Smooth muscle cell (in vitro differentiated cells): ENCODE measurements at regions not wholly inside any gene's neighbourhood (a gene's known extent, or its start where the extent isn't known, plus 50 kb on each side); places are given as distances from the start of the nearest gene placed in this dataset.

Experiments
- DNase-seq: peaks from one replicate; lab custom pipeline; 2025; ENCODE audit not compliant: unreplicated experiment; lab: John Stamatoyannopoulos, UW
- H2AFZ ChIP-seq: fragments of 200-600 bp; sonication (generic); 2 replicates; pipeline ENCODE4 v1.6.0; 2016; ENCODE audit warnings: antibody characterized with exemption, low read depth, mild to moderate bottlenecking
- H3F3A ChIP-seq: fragments of 200-600 bp; sonication (generic); 2 replicates; pipeline ENCODE4 v1.6.0; 2017; ENCODE audit warnings: antibody characterized with exemption, low read depth
- H3K27ac ChIP-seq: fragments of 200-600 bp; sonication (generic); 2 replicates; pipeline ENCODE4 v1.5.1; 2016; ENCODE audit warnings: low read depth, mild to moderate bottlenecking
- H3K27me3 ChIP-seq: fragments of 200-600 bp; sonication (generic); 2 replicates; pipeline ENCODE4 v1.6.1; 2016; ENCODE audit warnings: low read depth, mild to moderate bottlenecking
- H3K36me3 ChIP-seq: fragments of 200-600 bp; sonication (generic); 2 replicates; pipeline ENCODE4 v1.5.1; 2016; ENCODE audit warnings: low read depth
- H3K4me1 ChIP-seq: fragments of 200-600 bp; sonication (generic); 2 replicates; pipeline ENCODE4 v1.5.1; 2016; ENCODE audit warnings: low read depth
- H3K4me2 ChIP-seq: fragments of 200-600 bp; sonication (generic); 2 replicates; pipeline ENCODE4 v1.6.0; 2016; ENCODE audit warnings: mild to moderate bottlenecking
- H3K4me3 ChIP-seq: fragments of 200-600 bp; sonication (generic); 2 replicates; pipeline ENCODE4 v1.5.1; 2016; ENCODE audit warnings: mild to moderate bottlenecking
- H3K79me2 ChIP-seq: fragments of 200-600 bp; sonication (generic); 2 replicates; pipeline ENCODE4 v1.6.0; 2016; ENCODE audit warnings: low read depth, mild to moderate bottlenecking
- H3K9ac ChIP-seq: fragments of 200-600 bp; sonication (generic); 2 replicates; pipeline ENCODE4 v1.6.0; 2016; ENCODE audit warnings: low read depth
- H3K9me3 ChIP-seq: fragments of 200-600 bp; sonication (generic); replicated peaks from 2 replicates; pipeline ENCODE4 v1.5.1; 2016; ENCODE audit warnings: low read depth
- H4K20me1 ChIP-seq: fragments of 200-600 bp; sonication (generic); 2 replicates; pipeline ENCODE4 v1.6.0; 2016; ENCODE audit warnings: low read depth
- WGBS: methylation state at CpG from one replicate; pipeline ENCODE4 v1.1.7; 2016; ENCODE audit warnings: low lambda C conversion rate; 5-methylcytosine and 5-hydroxymethylcytosine counted together
- TF ChIP-seq, protein P1 (sequence below): fragments of 200-600 bp; sonication (generic); IDR thresholded peaks from 2 replicates; pipeline ENCODE4 v1.5.1; 2017; ENCODE audit warnings: borderline replicate concordance, mild to moderate bottlenecking, antibody characterized with exemption; ENCODE audit not compliant: insufficient read depth, poor library complexity, severe bottlenecking

DNA sequence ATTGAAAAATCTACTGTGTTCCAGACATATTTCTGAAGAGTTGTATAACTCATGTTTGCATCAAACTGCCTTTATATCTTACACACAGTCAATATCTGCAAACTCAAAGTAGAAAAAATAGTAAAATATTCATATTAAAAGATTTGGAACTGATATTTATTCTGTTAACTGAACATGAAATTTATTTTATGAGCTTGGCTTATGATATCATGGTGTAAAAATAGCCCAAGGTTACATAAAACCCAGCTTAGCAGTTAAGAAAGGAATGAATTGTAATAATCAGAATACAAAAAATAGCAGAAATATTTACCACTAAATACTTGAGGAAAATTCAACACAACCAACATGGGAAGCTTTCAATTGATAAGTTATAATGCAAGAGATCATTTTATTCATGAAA is 367.9 kb downstream of the FLRT2 start:
- Histone ChIP-seq H3K4me1 (no peaks in the 10 kb centered on the region), H3K4me3 (no peak overlapping the region), H3K79me2 (no peaks in the 10 kb centered on the region), H2AFZ (no peak overlapping the region), H3K4me2 (no peak overlapping the region), H3K9ac (no peak overlapping the region), H3F3A (no peaks in the 10 kb centered on the region), H3K27ac (no peak overlapping the region), H3K27me3 (no peaks in the 10 kb centered on the region), H4K20me1 (no peaks in the 10 kb centered on the region), H3K36me3 (no peaks in the 10 kb centered on the region), H3K9me3 (no peaks in the 10 kb centered on the region)
- TF ChIP-seq, protein P1, sequence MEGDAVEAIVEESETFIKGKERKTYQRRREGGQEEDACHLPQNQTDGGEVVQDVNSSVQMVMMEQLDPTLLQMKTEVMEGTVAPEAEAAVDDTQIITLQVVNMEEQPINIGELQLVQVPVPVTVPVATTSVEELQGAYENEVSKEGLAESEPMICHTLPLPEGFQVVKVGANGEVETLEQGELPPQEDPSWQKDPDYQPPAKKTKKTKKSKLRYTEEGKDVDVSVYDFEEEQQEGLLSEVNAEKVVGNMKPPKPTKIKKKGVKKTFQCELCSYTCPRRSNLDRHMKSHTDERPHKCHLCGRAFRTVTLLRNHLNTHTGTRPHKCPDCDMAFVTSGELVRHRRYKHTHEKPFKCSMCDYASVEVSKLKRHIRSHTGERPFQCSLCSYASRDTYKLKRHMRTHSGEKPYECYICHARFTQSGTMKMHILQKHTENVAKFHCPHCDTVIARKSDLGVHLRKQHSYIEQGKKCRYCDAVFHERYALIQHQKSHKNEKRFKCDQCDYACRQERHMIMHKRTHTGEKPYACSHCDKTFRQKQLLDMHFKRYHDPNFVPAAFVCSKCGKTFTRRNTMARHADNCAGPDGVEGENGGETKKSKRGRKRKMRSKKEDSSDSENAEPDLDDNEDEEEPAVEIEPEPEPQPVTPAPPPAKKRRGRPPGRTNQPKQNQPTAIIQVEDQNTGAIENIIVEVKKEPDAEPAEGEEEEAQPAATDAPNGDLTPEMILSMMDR, result no peak
- no peak for DNase-seq

DNA sequence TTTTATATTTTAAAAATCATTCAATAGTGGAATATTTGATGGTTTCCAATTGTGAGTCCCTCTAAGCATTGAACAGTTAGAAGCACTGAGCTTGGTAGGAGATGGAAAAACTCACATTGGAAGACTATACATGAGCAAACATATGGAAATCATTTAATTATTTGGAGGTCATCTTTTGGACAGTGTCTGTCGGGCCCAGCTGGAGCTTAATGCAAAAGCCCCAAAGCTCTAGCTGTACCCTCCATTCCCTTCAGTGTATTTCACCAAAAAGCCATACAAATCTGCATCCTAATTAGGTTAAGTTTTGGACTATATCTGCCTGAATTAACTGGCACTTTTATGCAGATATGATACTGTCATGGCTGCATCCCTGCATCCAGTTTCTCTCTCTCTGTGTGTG is 365.7 kb downstream of the FLRT2 start:
- Histone ChIP-seq H3K4me3 (no peak overlapping the region), H3K36me3 (no peaks in the 10 kb centered on the region), H3K4me1 (no peaks in the 10 kb centered on the region), H3K79me2 (no peaks in the 10 kb centered on the region), H2AFZ (no peak overlapping the region), H3K27ac (no peak overlapping the region), H4K20me1 (no peaks in the 10 kb centered on the region), H3F3A (no peaks in the 10 kb centered on the region), H3K9me3 (no peaks in the 10 kb centered on the region), H3K27me3 (no peaks in the 10 kb centered on the region), H3K9ac (no peak overlapping the region), H3K4me2 (no peak overlapping the region)
- WGBS, result 94% methylated on average over 1 of the region's 1 CpG
- no peak for DNase-seq
- TF ChIP-seq, protein P1, result no peak

DNA sequence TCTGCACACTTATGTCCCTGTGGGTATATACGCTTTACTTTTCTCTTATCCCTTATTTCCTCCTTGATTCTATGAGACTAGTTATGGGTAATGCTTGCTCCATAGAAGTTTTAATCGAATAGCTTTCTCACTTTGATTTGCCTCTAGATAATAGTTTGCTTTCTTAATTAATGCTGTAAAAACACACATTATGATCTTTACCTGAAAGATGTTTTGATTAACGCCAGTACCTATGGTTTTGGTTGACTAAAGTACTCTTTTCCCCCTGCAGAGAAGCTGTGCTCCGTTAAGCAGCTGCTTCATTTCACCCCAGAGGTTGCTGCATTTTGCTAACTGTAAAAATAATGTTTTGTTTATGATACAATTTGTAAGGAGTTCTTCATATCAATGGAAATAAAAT is 362.3 kb downstream of the FLRT2 start:
- Histone ChIP-seq H3F3A (no peaks in the 10 kb centered on the region), H2AFZ (no peak overlapping the region), H3K9ac (no peak overlapping the region), H3K4me1 (no peaks in the 10 kb centered on the region), H3K79me2 (no peaks in the 10 kb centered on the region), H3K4me3 (no peak overlapping the region), H3K36me3 (no peaks in the 10 kb centered on the region), H3K4me2 (no peak overlapping the region), H3K27ac (no peak overlapping the region), H3K27me3 (no peaks in the 10 kb centered on the region), H3K9me3 (no peaks in the 10 kb centered on the region), H4K20me1 (no peaks in the 10 kb centered on the region)
- DNase-seq, result no peak
- 84% methylated on average over 4 of the region's 4 CpGs for WGBS
- TF ChIP-seq, protein P1, result no peak

DNA sequence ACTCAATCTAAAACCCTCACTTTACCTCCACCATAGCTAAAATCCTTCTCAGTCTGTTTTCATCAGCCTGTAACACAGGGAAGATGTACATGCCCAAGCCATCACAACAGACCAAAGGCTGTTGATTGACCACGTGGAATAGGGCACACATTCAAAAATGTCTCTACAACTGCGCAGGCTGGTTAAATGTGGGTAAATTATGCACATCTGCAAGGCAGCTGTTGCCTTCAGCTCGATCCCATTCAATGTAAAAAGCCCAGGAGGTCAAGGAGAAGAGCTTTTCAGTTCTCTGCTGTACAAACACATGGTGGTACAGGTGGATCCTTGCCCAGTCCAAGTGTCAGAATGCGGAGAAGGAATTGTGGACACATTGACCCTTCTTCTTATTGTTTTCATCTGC is 354.0 kb downstream of the FLRT2 start:
- WGBS, result 80% methylated on average over 4 of the region's 4 CpGs
- Histone ChIP-seq H3K4me3 (no peak overlapping the region), H3K4me2 (no peak overlapping the region), H3F3A (no peaks in the 10 kb centered on the region), H3K36me3 (no peaks in the 10 kb centered on the region), H3K9me3 (no peaks in the 10 kb centered on the region), H3K27me3 (no peaks in the 10 kb centered on the region), H4K20me1 (no peaks in the 10 kb centered on the region), H2AFZ (no peak overlapping the region), H3K79me2 (no peaks in the 10 kb centered on the region), H3K27ac (no peak overlapping the region), H3K4me1 (no peaks in the 10 kb centered on the region), H3K9ac (no peak overlapping the region)
- TF ChIP-seq, protein P1, result no peak
- DNase-seq, result no peak
